Body of pancreas (tissue), 4 donors: ENCODE measurements at regions not wholly inside any gene's neighbourhood (a gene's known extent, or its start where the extent isn't known, plus 50 kb on each side); places are given as distances from the start of the nearest gene placed in this dataset.

Experiments used
- CTCF ChIP-seq, 7 experiments: fragments of 450-650 bp in 4 of 7; fragments of 200-600 bp in 3 of 7; sonication (generic) in 3 of 7; IDR thresholded peaks; one replicate each; pipeline ENCODE4 v1.5.1; 2016 to 2019; ENCODE audit warnings: antibody characterized with exemption in 7 of 7
- POLR2A ChIP-seq, 3 donors: fragments of 450-650 bp; IDR thresholded peaks; one replicate each; pipeline ENCODE4 v1.6.1; 2016; ENCODE audit warnings: antibody characterized with exemption in 3 of 3, mild to moderate bottlenecking in 2 of 3

DNA sequence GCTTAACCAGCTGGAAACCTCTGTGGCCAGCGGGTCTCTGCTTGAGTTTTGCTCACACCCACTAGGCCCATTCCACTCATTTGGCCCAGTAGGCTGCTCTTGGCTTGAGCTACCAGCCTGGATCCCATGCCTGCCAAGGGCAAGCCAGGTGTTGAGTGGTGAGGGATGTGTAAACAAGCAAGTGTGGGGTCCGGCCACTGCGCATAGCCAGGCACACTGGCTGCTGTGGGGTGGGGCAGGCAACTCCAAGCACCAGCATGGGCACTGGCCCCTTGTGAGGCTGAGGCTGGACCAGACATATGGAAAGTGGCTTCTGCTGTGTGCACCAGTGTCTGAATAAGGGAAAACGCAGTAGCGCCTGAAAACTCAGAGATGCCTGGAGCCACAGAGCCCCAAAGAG, 732.7 kb downstream of the NR4A2 start:
- TF ChIP-seq CTCF (IDR thresholded peaks at IDR 0.05) (no peak), POLR2A (IDR thresholded peaks at IDR 0.05) (no peak)
